ENCODE measurements at regions not wholly inside any gene's neighbourhood (a gene's known extent, or its start where the extent isn't known, plus 50 kb on each side); places are given as distances from the start of the nearest gene placed in this dataset.

GRCh38 chr21:14895792-14896191 is 169.0 kb downstream of the NRIP1 start:
- TF ChIP-seq POLR2AphosphoS5 (IDR thresholded peaks at IDR 0.05; ENCODE audit: low read depth, low read length) = no peak
- no peak for TF ChIP-seq POLR2A (IDR thresholded peaks at IDR 0.05; ENCODE audit: low read depth, low read length)
